Activated T-helper 1 cell treated with anti-CD3 and anti-CD28 coated beads, Interleukin-2, amount 50 U/mL, for 16 hours (primary cell): ENCODE measurements at regions not wholly inside any gene's neighbourhood (a gene's known extent, or its start where the extent isn't known, plus 50 kb on each side); places are given as distances from the start of the nearest gene placed in this dataset.

Experiments
- DNase-seq, 2 donors: peaks; one replicate each; pipeline ENCODE4 v3.0.0-alpha.2; 2020; ENCODE audit warnings: low read depth in 1 of 2, low spot score in 1 of 2

DNA sequence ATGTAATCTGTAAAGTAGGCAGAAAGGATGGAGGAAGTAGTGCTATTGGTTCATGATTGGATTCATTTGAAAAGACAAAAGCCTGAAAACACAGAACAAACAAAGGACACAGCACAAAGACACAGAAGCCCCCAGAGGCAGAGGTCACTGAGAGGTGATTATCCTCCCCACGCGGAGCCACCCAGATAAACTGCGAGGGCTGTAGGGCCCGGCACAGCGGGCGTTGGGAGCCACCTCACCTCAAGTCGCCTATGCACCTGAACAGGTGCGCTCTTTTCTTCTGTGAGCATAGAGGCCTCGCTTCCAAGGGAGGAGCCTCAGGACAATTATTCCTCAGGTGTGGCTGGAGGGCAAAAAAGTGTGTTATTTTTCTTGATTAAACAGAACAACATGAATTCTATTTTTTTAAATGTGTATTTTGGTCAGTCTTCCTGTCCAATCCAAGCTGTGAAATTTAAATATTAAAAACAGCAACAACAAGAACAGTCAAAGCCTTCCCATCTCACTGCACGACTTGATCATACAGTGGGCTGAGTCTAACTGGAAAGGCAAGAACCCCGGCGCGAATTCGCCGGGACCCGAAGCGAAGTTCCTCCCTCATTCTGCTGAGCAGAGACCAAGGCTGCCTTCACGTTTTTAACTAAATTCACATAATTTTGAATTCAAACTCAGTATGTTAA is 205.3 kb downstream of the THBS2 start:
- no peak for DNase-seq

DNA sequence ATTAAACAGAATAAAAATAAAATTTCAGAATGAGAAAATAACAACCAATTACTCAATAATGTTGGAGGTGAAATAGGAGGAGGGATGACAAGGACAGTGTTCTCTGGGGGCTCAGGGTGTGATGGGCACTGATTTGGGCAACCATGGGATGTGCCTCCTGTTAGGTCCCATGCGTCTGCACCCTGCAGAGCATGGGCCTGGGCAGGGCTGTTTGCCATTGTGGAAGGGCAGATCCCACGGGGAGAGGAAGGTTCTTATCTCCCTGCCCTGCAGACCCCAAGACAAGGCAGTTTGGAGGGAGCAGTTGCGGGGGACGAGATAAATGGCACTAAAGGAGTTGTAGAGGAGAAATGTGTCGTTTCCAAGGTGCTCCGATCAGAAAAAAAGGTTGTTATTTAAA is 206.3 kb downstream of the THBS2 start:
- no peak for DNase-seq

DNA sequence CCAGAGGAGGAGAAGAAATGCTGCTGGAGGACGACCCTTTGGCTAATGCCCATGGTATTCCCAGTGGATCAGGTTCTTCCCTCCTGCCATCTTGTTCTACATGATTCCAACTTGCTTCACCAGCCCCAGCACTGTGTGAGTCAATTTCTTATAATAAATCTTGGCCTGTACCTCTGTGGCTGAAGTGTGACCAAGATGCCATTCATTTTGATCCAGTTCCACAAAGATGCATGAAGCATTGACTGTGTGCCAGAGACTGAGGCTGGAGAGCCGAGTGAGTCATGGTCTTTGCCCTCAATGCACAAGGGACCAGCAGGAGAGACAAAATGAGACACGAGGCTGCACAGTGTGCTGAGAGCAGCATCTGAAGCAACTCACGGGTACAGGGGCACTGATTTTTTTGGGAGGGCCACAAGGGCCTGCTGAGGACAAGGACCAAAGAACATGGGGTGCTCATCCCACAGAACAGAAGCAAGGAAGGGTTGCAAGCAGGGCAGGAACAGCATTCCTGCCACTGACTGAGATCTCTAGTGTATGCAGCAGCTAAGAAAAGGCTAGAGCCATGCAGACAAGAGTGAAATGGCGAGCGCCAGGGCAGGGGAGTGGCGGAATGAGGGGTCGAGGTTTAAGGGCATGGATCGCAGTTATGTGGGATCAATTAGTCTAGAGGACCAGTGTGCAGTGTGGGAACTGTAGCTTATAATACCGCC is 207.0 kb downstream of the THBS2 start:
- no peak for DNase-seq

DNA sequence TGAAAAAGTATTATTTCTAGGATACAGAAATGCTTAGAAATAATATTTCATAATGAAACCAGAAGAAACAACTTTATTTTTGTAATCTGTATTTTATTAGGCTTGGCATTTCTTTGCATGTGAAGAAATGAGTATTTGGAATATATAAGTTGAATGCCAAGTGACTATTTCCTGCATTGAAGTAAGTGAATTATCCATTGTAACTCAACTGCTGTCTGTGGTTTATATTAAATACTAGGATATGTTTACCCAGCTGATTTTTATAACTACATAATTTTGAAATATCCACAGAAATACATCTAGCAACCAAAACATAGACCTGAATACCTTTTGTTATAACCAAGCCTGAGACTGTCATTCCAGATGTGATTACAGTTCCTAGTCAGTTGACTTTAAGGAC is 207.6 kb downstream of the THBS2 start:
- no peak for DNase-seq

DNA sequence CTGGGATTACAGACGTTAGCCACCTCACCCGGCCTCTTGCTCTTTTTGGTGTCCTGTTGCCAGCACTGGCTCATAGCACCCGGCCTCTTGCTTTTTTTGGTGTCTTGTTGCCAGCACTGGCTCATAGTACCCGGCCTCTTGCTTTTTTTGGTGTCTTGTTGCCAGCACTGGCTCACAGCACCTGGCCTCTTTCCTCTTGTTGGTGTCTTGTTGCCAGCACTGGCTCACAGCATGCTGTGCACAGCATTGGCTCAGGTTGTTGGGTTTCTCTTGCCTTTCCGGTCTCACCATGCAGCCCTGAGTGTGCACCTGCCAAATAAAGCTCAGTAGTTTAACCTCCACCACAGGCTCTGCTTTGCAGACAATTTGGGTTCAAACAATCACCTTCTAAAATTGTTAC is 208.2 kb downstream of the THBS2 start:
- DNase-seq = no peak

DNA sequence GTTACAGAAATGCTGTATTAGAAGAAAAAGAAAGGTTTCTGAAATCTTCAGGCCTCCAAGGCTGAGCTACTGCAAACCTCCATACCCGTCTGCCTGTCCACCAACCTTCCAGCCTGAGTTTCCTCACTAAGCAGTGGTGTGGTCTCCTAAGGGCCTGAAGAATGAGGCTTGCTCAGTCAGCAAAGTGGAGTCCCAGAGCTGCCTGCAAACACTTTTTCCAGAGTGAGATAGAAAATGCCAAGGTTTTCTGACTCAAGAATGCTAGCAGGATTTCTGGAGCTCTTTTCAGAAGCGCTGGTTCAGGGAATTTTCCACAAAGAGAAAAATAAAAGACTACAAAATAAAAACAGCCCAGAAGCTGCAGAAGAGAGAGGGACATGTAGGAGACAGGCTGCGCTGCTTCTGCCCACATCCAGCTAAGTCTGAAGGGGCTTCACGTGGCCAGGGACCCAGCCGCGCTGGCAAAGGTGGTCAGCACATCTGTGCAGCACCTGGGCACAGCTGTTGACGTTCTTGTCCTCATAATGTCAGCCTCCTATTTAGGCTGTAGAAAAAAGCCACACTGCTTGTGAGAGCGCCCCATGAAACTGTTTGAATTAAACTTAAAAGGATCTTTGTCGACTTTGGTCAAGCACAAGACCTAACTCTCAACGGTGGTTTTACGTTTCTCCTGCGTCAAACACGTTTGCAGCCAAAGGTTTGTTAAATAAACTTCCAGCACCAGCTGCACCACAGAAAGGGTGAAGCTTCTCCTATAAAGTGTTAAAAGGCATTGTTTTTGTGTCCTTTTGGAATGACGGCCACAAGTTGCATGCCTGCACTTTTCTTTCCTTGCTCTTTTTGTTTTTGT is 209.0 kb downstream of the THBS2 start:
- no peak for DNase-seq

DNA sequence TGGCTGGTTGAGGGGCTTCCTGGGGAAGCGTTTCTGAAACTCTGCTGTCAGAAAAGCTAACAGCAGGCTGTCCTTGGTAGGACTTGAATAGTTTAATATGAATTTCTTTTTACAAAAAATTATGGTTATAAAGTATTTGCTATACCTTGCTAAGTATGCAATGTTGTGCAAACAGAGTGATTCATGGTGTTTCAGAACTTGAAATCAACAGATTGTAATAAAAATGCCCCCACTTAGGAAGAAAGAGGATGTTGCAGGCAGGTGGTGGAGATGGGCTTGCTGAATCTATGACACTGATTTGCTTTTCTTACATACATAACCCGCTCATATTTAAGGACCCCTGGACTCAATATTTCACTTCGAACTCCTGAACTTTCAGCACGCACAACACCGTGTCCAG is 211.6 kb downstream of the THBS2 start:
- no peak for DNase-seq

DNA sequence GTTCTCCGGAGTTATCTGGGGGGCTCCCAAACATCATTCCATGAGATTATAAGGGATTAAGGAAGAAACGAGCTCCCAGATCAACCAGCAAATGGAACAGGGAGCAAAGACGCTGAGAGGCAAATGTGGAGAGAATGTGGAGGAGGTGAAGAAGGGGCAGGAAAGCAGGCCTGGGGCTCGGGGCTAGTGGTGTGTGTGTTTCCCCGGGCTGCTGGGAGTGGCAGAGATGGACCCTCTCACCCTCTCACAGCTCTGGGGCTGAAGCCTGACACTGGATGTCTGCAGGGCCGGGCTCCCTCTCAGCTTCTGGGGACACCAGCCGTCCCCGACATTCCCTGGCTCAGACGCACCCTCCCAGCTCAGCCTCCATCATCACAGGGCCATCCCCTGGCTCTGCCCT is 212.6 kb downstream of the THBS2 start:
- DNase-seq = no peak

DNA sequence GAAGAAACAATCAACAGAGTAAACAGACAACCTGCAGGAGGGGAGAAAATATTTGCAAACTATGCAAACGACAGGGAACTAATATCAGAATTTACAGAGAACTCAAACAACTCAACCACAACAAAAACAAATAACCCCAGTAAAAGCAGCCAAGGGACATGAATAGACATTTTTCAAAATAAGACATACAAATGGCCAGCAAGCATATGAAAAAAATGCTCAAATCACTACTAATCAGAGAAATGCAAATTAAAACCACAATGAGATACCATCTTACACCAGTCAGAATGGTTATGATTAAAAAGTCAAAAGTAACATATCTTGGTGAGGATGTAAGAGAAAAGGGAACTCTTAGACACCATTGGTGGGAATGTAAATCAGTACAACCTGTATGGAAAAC is 215.0 kb downstream of the THBS2 start:
- no peak for DNase-seq

DNA sequence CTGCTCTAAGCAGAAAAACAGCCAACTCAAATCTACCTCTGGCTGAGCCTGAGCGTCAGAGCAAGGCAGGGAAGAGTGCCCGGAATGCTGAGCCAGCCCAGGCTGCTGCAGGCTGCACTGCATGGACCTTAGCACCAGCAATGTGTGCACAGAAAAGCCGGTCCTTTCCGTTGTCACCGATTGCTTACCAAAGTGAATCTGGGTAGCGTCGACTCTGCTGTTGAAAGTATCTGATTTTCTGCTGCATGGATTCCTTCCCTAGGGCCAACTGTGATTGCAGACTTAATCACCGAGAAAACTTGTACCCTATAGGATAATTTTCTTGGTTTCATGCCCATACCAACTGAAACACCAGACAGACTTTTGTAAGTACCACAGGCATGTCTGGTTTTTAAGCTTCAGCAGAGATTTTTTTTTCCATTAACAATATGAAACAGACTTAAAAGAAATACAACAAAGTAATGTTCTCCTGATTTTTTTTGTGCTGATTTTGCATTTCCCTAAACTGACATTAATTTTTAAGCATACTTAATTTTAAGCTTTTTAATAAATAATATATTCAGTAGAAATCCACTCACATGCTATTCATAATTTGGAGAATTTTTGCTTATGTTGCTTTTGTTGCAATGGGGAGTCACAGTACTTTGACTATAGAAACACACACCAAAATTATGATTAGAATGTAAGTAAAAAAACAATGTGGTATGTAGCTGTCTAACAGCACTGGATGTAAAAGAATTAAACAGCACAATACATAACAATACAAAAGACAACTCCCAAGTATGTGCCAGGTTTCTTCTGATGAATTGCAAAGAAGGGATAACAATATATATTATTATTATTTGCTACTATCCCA is 218.0 kb downstream of the THBS2 start:
- DNase-seq = no peak

DNA sequence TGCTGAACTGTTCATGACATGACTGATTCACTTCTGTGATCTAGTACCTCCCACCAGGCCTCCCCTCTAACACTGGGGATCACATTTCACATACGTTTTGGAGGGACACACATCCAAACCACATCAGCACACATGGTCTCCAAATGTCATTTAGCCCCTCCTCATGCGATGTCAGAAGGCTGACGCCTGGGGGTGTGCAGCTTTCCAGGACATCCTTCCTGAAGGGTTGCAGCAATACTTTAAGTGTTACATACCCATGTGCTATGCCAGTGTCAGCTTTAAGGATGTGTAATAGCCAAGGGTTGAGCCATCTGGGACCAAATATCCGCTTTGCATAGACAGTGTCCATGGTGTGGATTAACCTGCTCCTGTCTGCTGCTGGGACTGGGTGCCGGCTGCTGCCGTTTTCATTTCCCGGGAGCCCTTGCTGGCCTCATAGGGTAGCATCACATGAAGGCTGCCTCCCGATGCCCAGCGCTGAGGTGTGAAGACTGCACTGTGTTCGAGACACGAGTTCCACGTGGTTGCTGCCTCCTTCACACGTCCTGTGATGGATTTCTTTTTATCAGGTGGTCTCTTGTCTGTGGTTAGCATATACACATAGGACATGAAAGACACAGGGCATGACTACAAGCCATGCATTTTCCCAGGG is 219.0 kb downstream of the THBS2 start:
- DNase-seq = no peak

DNA sequence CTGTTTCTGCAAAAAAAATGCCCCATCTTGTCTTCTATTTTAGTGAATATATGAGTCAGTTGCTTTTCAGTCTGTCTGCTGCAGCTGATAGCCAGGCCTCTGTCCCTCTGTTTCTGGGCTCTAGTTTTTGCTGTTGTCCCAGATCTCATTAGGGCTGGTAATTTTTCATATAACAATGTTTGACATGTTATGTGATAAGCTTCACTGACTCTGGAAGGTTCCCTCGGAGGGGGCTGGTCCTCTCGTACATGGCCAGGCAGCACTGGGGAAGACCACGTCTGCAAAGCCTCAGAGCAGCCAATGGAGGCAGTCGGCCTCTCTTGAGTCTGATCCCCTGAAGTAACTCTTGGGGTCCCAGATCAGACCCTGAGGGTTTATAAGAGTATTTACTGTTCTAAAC is 223.8 kb downstream of the THBS2 start:
- no peak for DNase-seq

DNA sequence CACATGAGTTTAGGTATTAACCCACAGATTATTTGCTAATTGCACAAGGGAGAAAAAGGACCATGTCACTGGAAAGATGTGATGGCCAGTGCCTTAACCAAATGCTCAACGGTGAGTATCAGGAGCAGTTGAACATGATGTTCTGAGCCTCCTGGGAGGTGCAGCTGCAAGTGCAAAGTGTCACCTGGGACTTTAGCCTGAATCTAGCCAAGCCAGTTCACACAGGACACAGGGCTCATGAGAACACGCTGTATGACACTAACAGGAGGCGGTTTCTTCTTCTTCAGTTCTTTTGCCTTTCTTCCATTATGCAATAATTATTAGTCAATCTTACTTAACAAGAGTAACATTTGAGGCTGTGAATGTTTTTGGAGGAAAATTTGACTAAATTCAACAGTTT is 225.3 kb downstream of the THBS2 start:
- DNase-seq = no peak

DNA sequence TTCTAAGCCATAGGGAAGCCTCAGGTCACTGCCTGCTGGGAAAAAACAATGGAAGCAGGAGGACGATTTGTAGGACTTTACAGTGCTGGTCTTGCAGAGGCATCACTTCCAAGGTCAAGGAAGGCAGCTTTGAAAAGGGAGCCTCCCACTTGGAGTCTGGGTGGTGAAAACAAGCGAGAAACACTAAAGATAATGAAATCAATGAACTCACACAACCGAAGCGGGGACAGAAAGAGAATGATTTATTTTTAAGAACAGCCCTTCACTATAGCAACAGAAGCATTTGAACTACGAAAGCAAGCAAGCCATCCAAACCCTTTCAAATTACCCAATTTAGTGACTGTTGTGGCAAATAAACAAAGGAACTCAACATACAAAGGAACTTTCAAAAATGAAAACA is 227.5 kb downstream of the THBS2 start:
- DNase-seq = no peak

DNA sequence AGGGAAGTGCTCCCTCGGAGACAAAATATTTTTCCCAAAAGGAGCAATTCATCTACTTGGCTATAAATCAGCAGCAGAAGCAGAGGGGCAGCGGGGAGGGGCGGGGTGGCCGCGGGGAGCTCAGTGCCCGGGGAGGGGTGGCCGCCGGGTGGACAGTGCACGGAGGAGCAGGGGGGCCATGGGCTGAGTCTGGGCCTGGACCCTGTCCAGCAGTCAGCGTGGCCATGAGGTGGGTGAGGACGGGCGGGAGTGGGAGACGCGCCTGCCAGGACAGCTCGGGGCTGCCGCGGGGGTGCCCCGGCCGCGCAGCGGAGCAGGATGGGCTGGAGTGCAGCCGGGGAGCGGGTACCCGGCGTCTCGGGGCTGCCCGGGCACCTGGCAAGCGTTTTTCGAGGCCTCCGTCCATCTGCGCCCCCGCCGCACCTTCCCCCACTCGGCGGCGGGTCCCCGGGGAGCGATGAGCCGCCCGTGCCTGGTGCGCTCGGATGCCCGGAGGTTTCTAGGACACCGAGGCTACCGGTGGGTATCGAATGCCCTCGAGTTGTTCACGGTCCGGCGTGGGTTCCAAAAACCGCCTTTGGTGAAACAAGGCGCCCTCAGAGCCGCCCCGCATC is 229.5 kb downstream of the THBS2 start:
- DNase-seq = no peak

DNA sequence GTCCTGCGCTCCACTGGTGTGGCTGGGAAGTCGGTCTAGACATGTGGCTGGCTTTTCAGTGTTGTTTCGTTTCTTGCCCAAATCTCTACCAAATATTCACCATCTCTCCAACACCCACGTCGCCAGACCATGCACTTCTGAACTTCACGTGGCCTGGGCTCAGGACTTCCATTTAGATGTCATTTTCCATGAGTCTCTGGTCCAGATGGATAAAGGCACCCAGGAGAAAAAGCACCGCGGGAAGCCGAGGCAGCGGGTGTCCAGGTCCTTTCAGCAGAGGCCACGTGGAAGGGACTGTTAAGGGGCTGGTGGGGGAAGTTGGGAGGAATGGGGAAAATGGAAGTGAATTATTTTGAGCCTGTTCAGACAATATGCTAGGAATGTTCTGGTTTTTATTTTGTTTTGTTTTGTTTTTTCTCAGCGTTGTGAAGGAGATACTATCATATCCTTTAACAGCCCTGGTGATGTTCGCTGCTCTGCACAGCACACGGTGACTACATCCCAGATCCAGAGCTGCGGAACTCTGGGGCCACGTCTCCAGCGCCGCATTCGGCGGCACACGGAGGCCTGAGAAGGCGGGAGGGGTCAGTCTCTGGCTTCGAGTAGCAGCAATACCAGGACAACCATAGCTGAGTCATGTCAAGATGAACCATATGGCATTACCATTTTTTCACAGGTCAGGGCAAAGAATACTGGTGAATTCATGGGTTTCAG is 230.3 kb downstream of the THBS2 start:
- no peak for DNase-seq

DNA sequence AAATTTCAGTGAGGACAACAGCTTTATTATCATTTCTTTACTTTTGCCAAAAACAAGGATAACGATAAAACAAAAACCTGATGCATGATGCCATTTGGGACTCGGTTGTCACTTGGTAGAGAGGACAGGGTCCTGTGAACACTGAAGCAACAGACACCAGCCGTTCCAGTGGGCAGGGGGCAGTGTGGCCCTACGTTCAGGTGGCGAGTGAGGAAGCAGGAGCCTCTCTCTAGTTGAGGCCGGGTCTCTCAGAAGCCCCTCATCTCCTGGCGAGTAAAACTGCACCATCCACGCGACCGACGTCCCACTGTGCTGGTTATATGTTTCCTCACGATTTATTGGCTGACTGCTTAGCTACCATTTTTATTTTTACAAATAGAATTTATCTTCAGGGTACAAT is 231.6 kb downstream of the THBS2 start:
- no peak for DNase-seq

DNA sequence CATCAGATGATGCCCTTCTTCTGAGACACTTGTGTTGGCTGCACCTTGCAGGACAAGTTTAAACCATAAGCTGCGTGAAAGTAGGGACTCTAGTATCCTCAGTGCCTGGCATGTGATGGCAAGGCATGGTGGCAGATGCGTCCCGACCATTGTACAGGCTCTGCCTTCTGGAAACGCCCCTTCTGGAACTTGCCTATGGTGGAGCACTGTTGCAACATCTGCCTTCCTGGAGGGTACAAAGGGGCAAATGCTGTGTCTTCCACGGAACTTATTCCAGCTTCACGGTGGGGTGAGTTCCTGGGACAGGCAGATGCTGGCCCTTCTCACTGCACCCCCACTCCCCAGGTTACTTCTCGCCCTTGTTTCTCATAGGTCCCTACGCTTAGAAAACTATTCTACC is 232.8 kb downstream of the THBS2 start:
- DNase-seq = no peak

DNA sequence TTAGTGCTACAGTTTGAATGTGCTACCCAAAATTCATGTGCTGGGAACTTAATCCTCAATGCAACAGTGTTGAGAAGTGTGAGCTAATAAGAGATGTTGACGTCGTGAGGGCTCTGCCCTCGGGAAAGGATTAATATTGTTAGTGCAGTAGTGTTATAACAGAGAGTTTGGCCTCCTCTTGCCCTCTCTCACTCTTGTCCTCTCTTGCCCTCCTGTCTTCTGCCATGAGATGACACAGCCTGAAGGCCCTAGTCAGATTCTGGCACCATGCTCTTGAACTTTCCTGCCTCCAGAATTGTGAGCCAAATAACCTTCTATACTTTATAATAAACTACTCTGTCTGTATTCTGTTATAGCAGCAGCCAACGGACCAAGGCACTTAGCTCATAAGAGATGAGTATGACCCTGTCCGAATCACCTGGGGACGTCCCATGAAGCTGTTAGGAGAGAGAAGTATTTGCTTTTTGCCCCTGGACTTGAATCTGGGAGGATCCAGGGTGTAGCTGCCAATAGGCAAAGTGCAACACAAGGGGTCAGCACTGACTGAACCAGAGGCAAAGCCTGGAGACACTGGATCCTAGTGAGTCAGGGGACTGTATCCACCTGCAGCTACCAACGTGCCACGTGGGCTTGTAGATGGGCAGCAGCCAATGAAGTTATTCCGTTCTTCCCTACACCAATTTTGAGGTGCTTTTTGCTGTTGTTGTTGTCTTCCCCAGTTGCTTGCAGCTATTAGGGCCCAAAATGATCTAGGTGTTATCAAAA is 233.7 kb downstream of the THBS2 start:
- no peak for DNase-seq
